HEK293 (cell line): ENCODE measurements at regions not wholly inside any gene's neighbourhood (a gene's known extent, or its start where the extent isn't known, plus 50 kb on each side); places are given as distances from the start of the nearest gene placed in this dataset.

Experiments used
- CTCF ChIA-PET: fragments of 350-600 bp; formaldehyde crosslinking; extraction: SDS; loops from one replicate; lab custom pipeline; 2021; ENCODE audit warnings: antibody characterized with exemption; lab: Yijun Ruan, JAX
- POLR2A ChIA-PET: fragments of 300-600 bp; formaldehyde crosslinking; extraction: SDS; loops from one replicate; lab custom pipeline; 2020; ENCODE audit warnings: antibody characterized with exemption, inconsistent platforms; lab: Yijun Ruan, JAX
- H3K27ac ChIP-seq: fragments of 200-500 bp; sonication (Bioruptor generic); 2 replicates; pipeline ENCODE4 v1.5.1; 2014; ENCODE audit warnings: low read depth, low read length, control low read depth, inconsistent platforms; ENCODE audit errors: extremely low read depth
- H3K36me3 ChIP-seq, 2 experiments: fragments of 200-500 bp in 1 of 2; sonication (Bioruptor generic) in 1 of 2; 1 replicate in 1 of 2; 2 replicates in 1 of 2; pipeline ENCODE4 v1.5.1; 2014 to 2017; ENCODE audit warnings: inconsistent platforms in 2 of 2, low read length in 2 of 2; ENCODE audit not compliant: control insufficient read depth in 2 of 2, insufficient read depth in 1 of 2
- H3K4me1 ChIP-seq: fragments of 200-500 bp; sonication (Bioruptor generic); 2 replicates; pipeline ENCODE4 v1.5.1; 2014; ENCODE audit warnings: mild to moderate bottlenecking, low read length, inconsistent platforms; ENCODE audit not compliant: control insufficient read depth, insufficient read depth
- H3K4me3 ChIP-seq: 2 replicates; pipeline ENCODE4 v1.5.1; 2011; ENCODE audit warnings: low read depth, mild to moderate bottlenecking, control low read depth, low read length, moderate library complexity
- H3K9me3 ChIP-seq: fragments of 200-500 bp; sonication (Bioruptor generic); 2 replicates; pipeline ENCODE4 v1.5.1; 2014; ENCODE audit warnings: low read depth, low read length, inconsistent platforms; ENCODE audit not compliant: control insufficient read depth, insufficient read depth
- HOXC10 ChIP-seq: sonication (generic); formaldehyde crosslinking; IDR thresholded peaks from 2 replicates; pipeline ENCODE4 v1.8.1; 2023; ENCODE audit warnings: mild to moderate bottlenecking, missing genetic modification reagents
- PRDM1 ChIP-seq: fragments of 450-650 bp; formaldehyde crosslinking; IDR thresholded peaks from 2 replicates; pipeline ENCODE4; 2016; ENCODE audit warnings: missing biosample characterization, missing genetic modification characterization
- SP7 ChIP-seq: fragments of 450-650 bp; formaldehyde crosslinking; IDR thresholded peaks from 2 replicates; pipeline ENCODE4 v1.5.1; 2016; ENCODE audit warnings: missing biosample characterization, missing genetic modification characterization
- ZBTB17 ChIP-seq: fragments of 450-650 bp; formaldehyde crosslinking; IDR thresholded peaks from 2 replicates; pipeline ENCODE4 v1.5.1; 2016; ENCODE audit warnings: missing biosample characterization, missing genetic modification characterization
- ZBTB26 ChIP-seq: fragments of 450-650 bp; formaldehyde crosslinking; optimal IDR thresholded peaks from 2 replicates; pipeline ENCODE3; 2016; ENCODE audit warnings: missing biosample characterization, mild to moderate bottlenecking, missing genetic modification characterization
- ZBTB44 ChIP-seq: fragments of 450-650 bp; IDR thresholded peaks from 2 replicates; pipeline ENCODE4 v1.5.1; 2018; ENCODE audit warnings: missing biosample characterization, mild to moderate bottlenecking, missing genetic modification characterization
- ZBTB49 ChIP-seq: fragments of 450-650 bp; formaldehyde crosslinking; IDR thresholded peaks from 2 replicates; pipeline ENCODE4 v1.5.1; 2016; ENCODE audit warnings: missing biosample characterization, missing genetic modification characterization, low read depth
- ZNF112 ChIP-seq: fragments of 450-650 bp; formaldehyde crosslinking; IDR thresholded peaks from 2 replicates; pipeline ENCODE4 v1.5.0; 2017; ENCODE audit warnings: missing biosample characterization, missing genetic modification characterization
- ZNF138 ChIP-seq: fragments of 450-650 bp; formaldehyde crosslinking; IDR thresholded peaks from 2 replicates; pipeline ENCODE4 v1.5.1; 2016; ENCODE audit warnings: missing biosample characterization, missing genetic modification characterization, borderline replicate concordance
- ZNF37A ChIP-seq: fragments of 450-650 bp; IDR thresholded peaks from 2 replicates; pipeline ENCODE4 v1.5.1; 2018; ENCODE audit warnings: missing biosample characterization, missing genetic modification characterization
- ZNF433 ChIP-seq: fragments of 450-650 bp; formaldehyde crosslinking; IDR thresholded peaks from 2 replicates; pipeline ENCODE4 v1.5.1; 2016; ENCODE audit warnings: missing biosample characterization, missing genetic modification characterization, low read depth
- ZNF518A ChIP-seq: fragments of 450-650 bp; formaldehyde crosslinking; conservative IDR thresholded peaks from 2 replicates; pipeline ENCODE4 v1.5.1; 2016; ENCODE audit warnings: low read depth, missing biosample characterization, missing genetic modification characterization
- ZNF548 ChIP-seq: fragments of 450-650 bp; formaldehyde crosslinking; IDR thresholded peaks from 2 replicates; pipeline ENCODE4 v1.5.1; 2016; ENCODE audit warnings: missing biosample characterization, missing genetic modification characterization
- ZNF585B ChIP-seq: fragments of 450-650 bp; formaldehyde crosslinking; IDR thresholded peaks from 2 replicates; pipeline ENCODE4 v1.5.1; 2016; ENCODE audit warnings: missing biosample characterization, missing genetic modification characterization
- ZNF621 ChIP-seq: fragments of 450-650 bp; formaldehyde crosslinking; IDR thresholded peaks from 2 replicates; pipeline ENCODE4 v1.5.1; 2017; ENCODE audit warnings: missing biosample characterization, missing genetic modification characterization
- ZNF624 ChIP-seq: fragments of 450-650 bp; formaldehyde crosslinking; IDR thresholded peaks from 2 replicates; pipeline ENCODE4 v1.5.1; 2017; ENCODE audit warnings: missing biosample characterization, missing genetic modification characterization
- ZNF747 ChIP-seq: fragments of 450-650 bp; formaldehyde crosslinking; IDR thresholded peaks from 2 replicates; pipeline ENCODE4 v1.5.1; 2016; ENCODE audit warnings: missing biosample characterization, missing genetic modification characterization
- TF ChIP-seq, protein P1 (sequence below): fragments of 450-650 bp; formaldehyde crosslinking; IDR thresholded peaks from 2 replicates; pipeline ENCODE4 v1.5.1; 2016; ENCODE audit warnings: missing biosample characterization, missing genetic modification characterization, low read depth
- TF ChIP-seq, protein P2 (sequence below): fragments of 450-650 bp; formaldehyde crosslinking; IDR thresholded peaks from 2 replicates; pipeline ENCODE4 v1.5.1; 2016; ENCODE audit warnings: missing biosample characterization, missing genetic modification characterization

- CTCF ChIA-PET = no interaction called here
- no peak overlapping the region for H3K27ac ChIP-seq
- no peaks in the 10 kb centered on the region for H3K4me1 ChIP-seq
- H3K9me3 ChIP-seq = no peaks in the 10 kb centered on the region
- POLR2A ChIA-PET = no interaction called here
- no peak overlapping the region for H3K4me3 ChIP-seq
- no peaks in the 10 kb centered on the region for H3K36me3 ChIP-seq
- TF ChIP-seq ZNF112 (no peak), ZBTB49 (tag by site-specific recombination) (no peak), ZNF621 (tag by site-specific recombination) (no peak), ZBTB26 (tag by site-specific recombination) (no peak), ZBTB44 (tag by site-specific recombination) (no peak), ZBTB17 (tag by site-specific recombination) (no peak), SP7 (tag by site-specific recombination) (no peak), ZNF624 (tag by site-specific recombination) (no peak), PRDM1 (no peak), HOXC10 (CRISPR knock-in tag) (no peak), ZNF585B (no peak), ZNF37A (tag by site-specific recombination) (no peak), ZNF518A (no peak), ZNF747 (tag by site-specific recombination) (no peak), ZNF138 (no peak), ZNF548 (tag by site-specific recombination) (no peak), ZNF433 (no peak)
- TF ChIP-seq, protein P1, sequence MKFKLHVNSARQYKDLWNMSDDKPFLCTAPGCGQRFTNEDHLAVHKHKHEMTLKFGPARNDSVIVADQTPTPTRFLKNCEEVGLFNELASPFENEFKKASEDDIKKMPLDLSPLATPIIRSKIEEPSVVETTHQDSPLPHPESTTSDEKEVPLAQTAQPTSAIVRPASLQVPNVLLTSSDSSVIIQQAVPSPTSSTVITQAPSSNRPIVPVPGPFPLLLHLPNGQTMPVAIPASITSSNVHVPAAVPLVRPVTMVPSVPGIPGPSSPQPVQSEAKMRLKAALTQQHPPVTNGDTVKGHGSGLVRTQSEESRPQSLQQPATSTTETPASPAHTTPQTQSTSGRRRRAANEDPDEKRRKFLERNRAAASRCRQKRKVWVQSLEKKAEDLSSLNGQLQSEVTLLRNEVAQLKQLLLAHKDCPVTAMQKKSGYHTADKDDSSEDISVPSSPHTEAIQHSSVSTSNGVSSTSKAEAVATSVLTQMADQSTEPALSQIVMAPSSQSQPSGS (tag by site-specific recombination) = no peak
- TF ChIP-seq, protein P2, sequence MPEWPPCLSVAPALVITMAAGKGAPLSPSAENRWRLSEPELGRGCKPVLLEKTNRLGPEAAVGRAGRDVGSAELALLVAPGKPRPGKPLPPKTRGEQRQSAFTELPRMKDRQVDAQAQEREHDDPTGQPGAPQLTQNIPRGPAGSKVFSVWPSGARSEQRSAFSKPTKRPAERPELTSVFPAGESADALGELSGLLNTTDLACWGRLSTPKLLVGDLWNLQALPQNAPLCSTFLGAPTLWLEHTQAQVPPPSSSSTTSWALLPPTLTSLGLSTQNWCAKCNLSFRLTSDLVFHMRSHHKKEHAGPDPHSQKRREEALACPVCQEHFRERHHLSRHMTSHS (tag by site-specific recombination) = no peak
Observed at GRCh38 chr4:35684755-35685154, 559.6 kb downstream of the ARAP2 start.
